Fibroblast of lung (primary cell): ENCODE measurements at regions not wholly inside any gene's neighbourhood (a gene's known extent, or its start where the extent isn't known, plus 50 kb on each side); places are given as distances from the start of the nearest gene placed in this dataset.

Source experiments
- CTCF ChIP-seq, 2 donors: IDR thresholded peaks in 1 of 2; conservative IDR thresholded peaks in 1 of 2; 1 replicate in 1 of 2; 2 replicates in 1 of 2; pipeline ENCODE4 v1.5.1; 2011 to 2012; ENCODE audit warnings: low read length in 2 of 2, control low read depth in 1 of 2, inconsistent platforms in 1 of 2, low read depth in 1 of 2, mild to moderate bottlenecking in 1 of 2
- EZH2 ChIP-seq: IDR thresholded peaks from 2 replicates; pipeline ENCODE4 v1.5.1; 2012; ENCODE audit warnings: low read length, control low read depth, mild to moderate bottlenecking; ENCODE audit errors: missing control alignments

DNA sequence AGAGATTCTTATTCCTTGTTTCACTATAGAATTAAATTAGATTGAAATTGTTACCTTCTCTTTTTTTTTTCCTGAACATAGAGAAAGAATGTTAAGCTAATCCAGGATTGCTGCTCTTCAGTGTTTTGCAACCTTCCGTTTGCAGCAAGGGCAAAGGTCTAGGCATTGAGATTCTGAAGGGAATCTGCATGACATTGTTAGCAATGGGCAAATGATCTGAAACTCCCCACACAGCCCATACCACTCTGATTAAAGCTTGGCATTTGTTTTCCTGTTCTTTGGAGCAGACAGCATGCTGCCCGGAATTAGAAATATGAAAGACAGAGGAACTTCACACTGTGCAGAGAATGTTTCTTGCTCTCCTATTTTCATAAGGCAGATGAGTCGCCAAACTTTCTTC lies 551.8 kb downstream of the SOCS6 start:
- TF ChIP-seq CTCF (conservative IDR thresholded peaks at IDR 0.05 in 1 of 2, IDR thresholded peaks at IDR 0.05 in 1 of 2; ENCODE audit: low read depth in 1 of 2, low read length in 2 of 2) (no peak), EZH2 (no peak)
